Keratinocyte (primary cell): ENCODE measurements at regions not wholly inside any gene's neighbourhood (a gene's known extent, or its start where the extent isn't known, plus 50 kb on each side); places are given as distances from the start of the nearest gene placed in this dataset.

ENCODE experiments used
- CTCF ChIP-seq, 3 experiments: IDR thresholded peaks in 1 of 3; conservative IDR thresholded peaks in 1 of 3; optimal IDR thresholded peaks in 1 of 3; 2 replicates in 2 of 3; 3 replicates in 1 of 3; pipeline versions ENCODE3 to v1.5.1; 2011; ENCODE audit warnings: low read length in 3 of 3, mild to moderate bottlenecking in 3 of 3, moderate library complexity in 2 of 3, control low read depth in 1 of 3, inconsistent platforms in 1 of 3; ENCODE audit not compliant: insufficient read depth in 2 of 3; ENCODE audit errors: extremely low read depth in 1 of 3
- EZH2 ChIP-seq: IDR thresholded peaks from one replicate; pipeline ENCODE4 v1.6.1; 2012; ENCODE audit warnings: inconsistent platforms, mild to moderate bottlenecking, low read length, moderate library complexity

GRCh38 chr5:99060306-99061261 is 131.8 kb upstream of the CHD1 start:
- TF ChIP-seq CTCF (optimal IDR thresholded peaks at IDR 0.05 in 1 of 3, IDR thresholded peaks at IDR 0.05 in 1 of 3, conservative IDR thresholded peaks at IDR 0.05 in 1 of 3; ENCODE audit: extremely low read depth in 1 of 3, insufficient read depth in 2 of 3, low read length in 3 of 3) (peak; percentile 62 to 81 (median 66)), EZH2 (no peak)
